ENCODE measurements at regions not wholly inside any gene's neighbourhood (a gene's known extent, or its start where the extent isn't known, plus 50 kb on each side); places are given as distances from the start of the nearest gene placed in this dataset.

DNA sequence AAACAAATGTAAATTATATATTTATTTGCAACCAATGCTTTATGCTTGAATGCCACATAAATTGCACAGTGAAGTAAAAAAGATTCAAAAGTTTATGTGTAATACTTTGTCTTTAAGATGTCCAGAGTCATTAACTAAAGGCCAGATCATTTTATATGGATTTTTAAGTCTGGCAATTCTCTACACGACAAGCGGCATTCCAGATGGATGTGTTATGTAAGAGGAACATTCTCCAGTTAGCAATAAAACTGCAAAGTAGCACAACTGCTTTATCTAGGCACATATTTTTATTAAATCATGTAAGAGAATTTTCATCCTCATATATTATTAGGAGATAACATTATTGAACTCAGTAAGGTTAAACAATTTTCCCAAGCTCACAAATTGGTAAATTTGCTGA is 1717.7 kb upstream of the SEL1L start:
- no peak for TF ChIP-seq CTCF (IDR thresholded peaks at IDR 0.05)
- DNase-seq = no peak
- intact Hi-C loops (cut with DNase I, micrococcal nuclease) = no loop called here
- Histone ChIP-seq H3K9me3 (no peaks in the 10 kb centered on the region), H3K36me3 (ENCODE audit: low read depth) (no peaks in the 10 kb centered on the region), H3K4me3 (no peak overlapping the region), H3K4me1 (ENCODE audit: low read depth) (no peaks in the 10 kb centered on the region)
- no peak for ATAC-seq

DNA sequence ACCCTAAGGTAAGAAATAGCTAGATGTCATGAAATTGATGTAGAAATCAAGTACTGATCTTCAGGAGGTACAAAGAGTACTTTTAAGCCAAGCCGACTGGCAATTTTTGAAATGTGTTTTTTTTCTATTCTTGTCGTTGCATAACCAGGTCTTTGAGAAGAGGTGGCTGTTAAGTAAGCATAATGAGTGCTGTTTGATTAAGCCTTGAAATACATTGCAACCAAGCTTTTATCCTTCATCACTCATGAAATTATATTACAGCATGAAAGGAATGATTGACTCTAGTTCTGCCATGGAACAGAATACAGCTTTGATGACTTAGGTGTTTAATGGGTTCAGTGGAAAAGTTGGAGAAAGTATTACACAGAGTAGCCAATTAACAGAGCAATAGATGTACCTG is 1720.2 kb upstream of the SEL1L start:
- ATAC-seq = no peak
- Histone ChIP-seq H3K4me3 (no peak overlapping the region), H3K36me3 (ENCODE audit: low read depth) (no peaks in the 10 kb centered on the region), H3K4me1 (ENCODE audit: low read depth) (no peaks in the 10 kb centered on the region), H3K9me3 (no peaks in the 10 kb centered on the region)
- DNase-seq = no peak
- TF ChIP-seq CTCF (IDR thresholded peaks at IDR 0.05) = no peak
- intact Hi-C loops (cut with DNase I, micrococcal nuclease) = no loop called here

DNA sequence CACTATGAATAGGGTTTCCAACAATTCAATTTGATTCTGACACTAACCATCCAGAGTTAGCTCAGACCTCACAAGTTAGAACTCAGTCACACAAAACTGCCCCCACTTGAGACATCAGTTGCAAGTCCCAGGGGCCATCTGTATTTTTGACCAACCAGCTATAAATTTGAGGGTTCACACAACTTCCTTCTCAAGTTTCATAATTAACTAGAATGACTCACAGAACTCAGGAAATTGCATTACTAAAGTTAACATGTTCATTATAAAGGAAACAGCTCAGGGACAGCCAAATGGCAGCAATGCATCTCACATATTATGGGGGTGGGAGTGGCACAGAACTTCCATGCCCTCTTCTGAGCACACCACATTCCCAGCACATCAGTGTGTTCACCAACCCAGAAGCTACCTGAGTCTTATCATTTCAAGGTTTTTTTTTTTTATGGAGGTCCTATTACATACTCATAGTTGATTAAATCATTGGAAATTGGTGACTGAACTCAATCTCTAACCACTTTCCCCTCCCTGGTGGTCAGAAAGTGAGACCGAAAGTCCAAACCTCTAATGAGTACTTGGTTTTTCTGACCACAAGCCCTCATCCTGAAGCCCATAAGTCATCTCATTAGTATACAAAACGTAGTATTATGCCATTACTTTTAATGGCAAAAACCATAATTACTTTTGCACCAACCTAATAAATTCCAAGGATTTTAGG is 1721.5 kb upstream of the SEL1L start:
- no peak for DNase-seq
- intact Hi-C loops (cut with DNase I, micrococcal nuclease) = no loop called here
- H3K36me3 ChIP-seq (ENCODE audit: low read depth) = no peaks in the 10 kb centered on the region
- H3K4me1 ChIP-seq (ENCODE audit: low read depth) = no peaks in the 10 kb centered on the region
- H3K4me3 ChIP-seq = no peak overlapping the region
- H3K9me3 ChIP-seq = no peaks in the 10 kb centered on the region
- no peak for ATAC-seq
- no peak for TF ChIP-seq CTCF (IDR thresholded peaks at IDR 0.05)

DNA sequence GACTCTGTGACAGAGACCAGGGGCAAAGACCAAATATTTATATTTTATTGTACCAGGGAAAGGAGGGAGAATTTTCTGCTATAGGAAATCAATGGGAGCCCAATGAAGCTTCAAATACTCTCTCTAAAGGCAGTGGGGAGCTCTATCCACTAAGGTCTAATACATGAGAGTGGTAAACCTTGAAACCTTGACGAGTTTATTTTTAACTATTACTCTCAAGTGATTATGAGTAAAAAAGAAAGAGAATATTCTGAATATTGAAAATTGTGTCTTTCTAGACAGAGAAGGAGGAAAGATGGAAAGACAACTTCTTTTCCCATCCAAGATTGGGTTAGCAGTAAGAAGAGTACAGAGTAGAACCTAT is 1722.1 kb upstream of the SEL1L start:
- TF ChIP-seq CTCF (IDR thresholded peaks at IDR 0.05) = no peak
- DNase-seq (no peak), ATAC-seq (no peak)
- intact Hi-C loops (cut with DNase I, micrococcal nuclease) = no loop called here
- Histone ChIP-seq H3K9me3 (no peaks in the 10 kb centered on the region), H3K4me1 (ENCODE audit: low read depth) (no peaks in the 10 kb centered on the region), H3K36me3 (ENCODE audit: low read depth) (no peaks in the 10 kb centered on the region), H3K4me3 (no peak overlapping the region)

DNA sequence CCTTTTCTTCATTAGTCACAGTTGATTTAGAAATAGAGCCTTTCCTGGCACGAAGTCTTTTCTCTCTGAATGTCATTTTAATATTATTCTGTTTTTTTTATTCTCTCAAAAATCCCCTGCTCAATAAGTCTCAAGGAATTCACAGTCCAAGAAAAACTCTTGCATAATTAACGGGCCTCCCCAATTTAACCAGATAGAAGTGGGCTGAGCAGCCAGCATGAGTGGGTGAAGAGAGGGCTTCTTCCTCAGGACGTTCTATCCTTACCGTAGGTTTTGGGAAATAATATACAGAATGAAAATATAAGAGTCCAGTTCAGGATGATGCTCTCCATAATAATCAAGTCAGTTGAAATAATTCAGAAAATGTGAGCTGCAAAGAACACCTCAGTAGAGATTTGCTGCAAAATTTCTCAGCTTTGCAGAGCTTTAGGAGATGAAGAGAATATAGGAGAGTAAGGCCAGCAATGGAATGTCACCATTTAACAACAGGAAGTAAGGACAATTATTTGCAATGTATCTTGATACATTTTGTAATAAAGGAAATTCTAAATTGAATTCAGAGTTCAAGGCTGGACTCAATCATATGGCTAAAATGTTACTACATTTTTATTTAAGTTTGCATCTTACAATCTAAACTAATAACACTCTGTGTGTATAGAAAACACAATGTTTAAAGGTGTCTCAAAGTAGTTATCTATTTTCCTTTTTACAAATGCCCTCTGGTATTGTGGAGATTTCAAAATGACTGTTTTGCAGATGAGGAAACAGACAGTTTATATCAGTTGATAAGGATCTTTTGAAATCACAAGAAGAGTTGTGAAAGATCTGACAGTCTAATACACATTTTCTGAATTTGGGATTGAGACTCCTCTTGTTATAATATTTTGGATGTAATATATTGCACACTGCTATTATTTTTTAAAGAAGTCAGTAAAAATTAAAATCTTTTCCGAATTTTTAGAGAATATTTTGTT is 1724.1 kb upstream of the SEL1L start:
- intact Hi-C loops (cut with DNase I, micrococcal nuclease) = no loop called here
- no peaks in the 10 kb centered on the region for H3K4me1 ChIP-seq (ENCODE audit: low read depth)
- ATAC-seq (no peak), DNase-seq (no peak)
- TF ChIP-seq CTCF (IDR thresholded peaks at IDR 0.05) = no peak
- H3K36me3 ChIP-seq (ENCODE audit: low read depth) = no peaks in the 10 kb centered on the region
- H3K9me3 ChIP-seq = peaks cover 1% of the 10 kb centered on the region
- no peak overlapping the region for H3K4me3 ChIP-seq

Data from mucosa of descending colon (tissue), 3 donors.